ENCODE measurements at regions not wholly inside any gene's neighbourhood (a gene's known extent, or its start where the extent isn't known, plus 50 kb on each side); places are given as distances from the start of the nearest gene placed in this dataset.
"Not testable (repeated sequence)": the region's sequence is repeated elsewhere in the genome, so short reads cannot be mapped to it uniquely, and the experiment has no call there.

DNA sequence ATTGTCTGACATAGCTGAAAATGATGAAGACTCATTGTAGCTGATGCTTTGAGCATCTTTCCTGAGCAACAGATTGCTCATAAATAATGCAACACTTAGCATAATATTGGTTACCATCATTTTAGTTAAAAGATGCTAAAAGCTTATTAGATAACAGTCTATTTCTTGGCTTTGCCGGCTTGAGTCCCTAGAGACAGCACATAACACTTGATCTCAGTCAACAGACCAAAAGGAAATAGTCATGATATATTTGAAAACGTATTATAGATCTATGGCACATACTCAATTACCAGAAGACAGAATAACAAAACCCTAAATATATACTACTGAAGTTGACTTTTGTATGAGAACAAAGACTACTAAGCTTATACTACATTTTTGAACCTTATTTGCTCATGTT is 846.7 kb upstream of the EPHA5 start:
- no peak for DNase-seq

DNA sequence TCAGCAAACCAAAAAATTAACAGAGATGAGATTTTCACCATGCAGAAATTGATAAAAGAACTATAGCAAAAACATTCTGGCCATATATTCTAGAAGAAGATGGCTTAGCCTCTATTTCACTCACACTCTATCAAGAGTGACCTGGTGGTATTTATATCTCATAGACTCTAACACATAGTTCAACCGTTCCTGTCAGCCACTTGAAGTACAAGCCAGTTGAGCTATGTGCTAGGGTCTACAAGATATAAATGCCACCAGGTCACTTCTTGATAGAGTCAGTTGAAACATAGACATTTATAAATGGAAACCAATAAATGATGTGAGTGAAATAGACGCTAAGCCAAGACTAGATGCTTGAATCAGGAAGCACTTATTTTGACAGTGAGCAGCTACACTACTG is 836.7 kb upstream of the EPHA5 start:
- no peak for DNase-seq

DNA sequence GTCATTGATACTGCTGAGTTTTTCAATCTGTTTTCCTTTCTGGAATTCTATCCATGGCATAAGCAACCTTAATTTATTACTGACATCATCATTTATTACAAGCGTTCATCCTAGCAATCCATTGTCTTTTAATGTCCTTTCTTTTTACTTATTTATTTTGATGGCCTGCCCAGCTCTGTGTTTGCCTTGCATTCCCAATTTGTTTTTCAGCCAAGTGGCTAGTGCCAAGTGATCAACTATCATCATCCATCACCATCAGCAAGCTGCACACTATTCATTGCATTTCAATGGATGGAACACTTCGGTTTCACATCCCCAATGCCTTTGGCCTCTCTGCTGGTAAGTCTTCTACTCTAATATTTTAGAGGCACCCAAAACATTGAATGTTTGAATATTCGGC is 831.7 kb upstream of the EPHA5 start:
- no peak for DNase-seq

DNA sequence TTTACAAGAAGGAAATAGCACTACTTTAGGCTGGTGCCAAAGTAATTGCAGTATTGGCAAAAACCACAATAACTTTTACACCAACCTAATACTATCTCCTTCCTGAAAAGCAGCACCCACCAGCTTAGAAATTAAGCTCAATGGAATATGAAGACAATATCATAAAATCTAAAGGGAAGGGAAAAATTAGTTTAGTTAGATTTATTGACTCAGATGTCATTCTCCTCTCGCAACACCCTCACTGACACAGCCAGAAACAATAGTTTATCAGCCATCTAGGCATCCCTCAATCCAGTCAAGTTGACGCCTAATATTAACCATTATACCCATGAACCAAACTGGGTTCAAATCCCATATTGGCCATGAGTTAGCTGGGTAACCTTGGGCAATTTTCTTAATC is 820.4 kb upstream of the EPHA5 start:
- no peak for DNase-seq

DNA sequence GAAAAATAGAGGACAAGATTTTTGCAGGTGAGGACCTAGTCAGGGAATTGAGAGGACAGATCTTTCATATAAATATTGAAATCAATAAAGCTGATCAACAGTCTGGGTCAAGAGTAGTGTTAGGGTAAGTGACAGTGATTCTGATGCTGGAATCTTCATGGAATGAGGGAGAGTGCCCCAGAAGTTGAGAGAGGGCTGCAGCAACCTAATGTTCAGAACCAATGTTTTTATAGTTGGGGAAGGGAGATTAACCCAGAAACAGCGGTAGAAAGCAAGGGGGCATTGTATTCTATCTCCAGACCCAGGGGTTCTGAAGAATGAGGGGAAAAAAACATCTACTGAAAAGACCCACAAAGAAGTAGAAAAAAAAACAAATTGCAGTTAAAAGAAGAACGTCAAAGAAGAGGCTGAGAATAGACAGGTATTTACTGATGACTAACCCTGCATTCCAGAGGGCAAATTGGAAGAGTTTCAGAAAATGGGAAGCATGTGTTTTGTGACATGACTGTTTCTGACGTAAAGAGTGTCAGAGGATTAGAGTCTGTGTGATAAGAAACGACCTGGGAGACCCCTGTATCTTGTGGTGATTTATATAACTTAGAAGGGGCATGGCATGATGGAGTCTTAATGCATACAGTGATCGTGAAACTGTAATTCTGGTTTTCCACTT is 819.6 kb upstream of the EPHA5 start:
- DNase-seq: no peak

DNA sequence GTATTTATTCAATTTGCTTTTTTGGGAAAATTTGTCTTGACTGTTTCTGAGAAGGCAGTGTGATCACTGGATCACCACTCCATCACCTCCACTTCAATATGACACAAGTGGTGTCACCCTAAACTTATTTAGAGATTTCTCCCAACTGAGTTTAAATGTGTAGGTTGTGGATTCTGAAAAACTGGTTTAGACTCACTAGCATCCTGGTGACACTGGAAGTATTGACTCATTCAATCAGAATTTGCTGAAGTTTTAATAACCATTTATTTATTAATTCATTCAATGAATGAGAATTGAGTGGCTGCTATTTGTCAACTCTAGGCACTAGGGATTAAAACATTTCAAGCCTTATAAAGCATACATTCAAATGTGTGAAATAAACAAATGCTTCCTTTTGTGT is 819.1 kb upstream of the EPHA5 start:
- no peak for DNase-seq

DNA sequence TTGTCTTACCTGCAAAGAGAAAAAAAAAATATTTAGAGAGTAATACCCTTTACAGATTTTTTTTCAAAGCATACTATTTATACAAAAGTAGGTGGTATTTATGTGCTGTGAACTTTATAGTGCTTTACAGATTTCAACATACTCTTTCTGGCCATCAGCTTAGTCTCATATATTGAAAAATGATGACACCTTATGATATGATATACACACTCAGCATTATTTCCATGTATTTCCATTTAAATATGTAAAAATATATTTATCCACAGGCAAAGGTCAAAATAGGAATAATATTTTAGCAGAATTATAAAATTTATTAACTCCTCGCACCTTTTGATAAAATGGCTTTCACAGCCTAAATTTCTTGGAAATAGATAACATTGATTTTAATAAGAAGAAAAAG is 815.8 kb upstream of the EPHA5 start:
- DNase-seq: no peak

DNA sequence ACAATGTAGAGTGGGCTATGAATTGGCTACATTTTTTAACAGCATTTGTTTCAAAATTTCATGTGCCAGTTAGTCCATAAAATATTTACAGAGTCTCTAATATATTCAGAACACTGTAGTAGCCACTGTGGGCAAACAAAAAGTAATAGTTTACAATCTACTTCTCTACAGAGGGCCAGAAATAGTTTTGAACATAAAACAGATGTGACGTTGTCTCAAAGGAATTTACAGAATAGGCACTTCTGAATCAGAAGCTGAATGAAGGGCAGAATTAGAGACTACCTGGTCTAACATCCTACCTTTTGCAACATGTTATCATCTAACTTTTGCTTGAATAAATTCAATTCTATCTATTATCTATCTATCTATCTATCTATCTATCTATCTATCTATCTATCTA is 811.9 kb upstream of the EPHA5 start:
- DNase-seq: no peak

DNA sequence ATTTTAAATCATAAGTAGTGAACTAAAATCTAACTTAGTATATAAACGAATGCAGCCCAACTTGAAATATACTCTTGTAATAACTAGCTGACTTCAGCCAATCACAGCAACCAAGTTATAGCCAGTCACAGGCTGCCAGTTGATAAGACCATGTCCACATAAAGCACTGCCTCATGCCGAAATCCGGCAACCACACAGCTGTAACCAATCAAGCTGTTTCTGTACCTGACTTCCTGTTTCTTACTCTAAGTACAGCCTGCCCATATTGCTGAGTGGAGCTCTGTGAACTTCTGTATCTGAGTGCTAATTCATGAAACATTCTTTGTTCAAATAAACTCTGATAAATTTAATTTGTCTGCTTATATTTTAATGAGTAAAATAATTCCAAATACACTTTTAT is 805.3 kb upstream of the EPHA5 start:
- no peak for DNase-seq

DNA sequence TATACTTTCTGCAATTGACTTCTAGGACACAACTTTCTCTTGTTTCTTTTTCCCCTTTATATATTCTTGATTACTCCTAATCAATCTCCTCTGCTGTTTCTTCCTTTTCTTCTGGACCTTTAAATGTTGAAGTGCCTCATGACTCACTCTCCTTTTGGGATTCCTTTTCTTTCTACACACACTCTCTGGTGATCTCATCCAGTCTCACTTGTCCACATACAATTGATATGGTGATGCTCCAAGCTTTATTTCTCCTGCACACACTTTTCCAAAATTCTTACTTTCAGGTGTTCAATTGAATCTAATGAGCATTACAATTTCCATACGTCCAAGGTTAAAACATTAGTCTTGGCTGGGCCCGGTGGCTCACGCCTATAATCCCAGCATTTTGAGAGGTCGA is 794.8 kb upstream of the EPHA5 start:
- no peak for DNase-seq

DNA sequence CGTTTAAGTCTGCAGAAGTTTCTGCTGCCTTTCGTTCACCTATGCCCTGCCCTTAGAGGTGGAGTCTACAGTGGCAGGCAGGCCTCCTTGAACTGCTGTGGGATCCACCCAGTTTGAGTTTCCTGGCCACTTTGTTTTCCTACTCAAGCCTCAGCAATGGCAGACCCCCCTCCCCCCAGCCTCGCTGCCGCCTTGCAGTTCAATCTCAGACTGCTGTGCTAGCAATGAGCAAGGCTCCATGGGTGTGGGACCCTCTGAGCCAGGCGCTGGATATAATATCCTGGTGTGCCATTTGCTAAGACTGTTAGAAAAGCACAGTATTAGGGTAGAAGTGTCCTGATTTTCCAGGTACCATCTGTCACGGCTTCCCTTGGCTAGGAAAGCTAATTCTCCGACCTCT is 792.6 kb upstream of the EPHA5 start:
- DNase-seq: not testable (repeated sequence)

DNA sequence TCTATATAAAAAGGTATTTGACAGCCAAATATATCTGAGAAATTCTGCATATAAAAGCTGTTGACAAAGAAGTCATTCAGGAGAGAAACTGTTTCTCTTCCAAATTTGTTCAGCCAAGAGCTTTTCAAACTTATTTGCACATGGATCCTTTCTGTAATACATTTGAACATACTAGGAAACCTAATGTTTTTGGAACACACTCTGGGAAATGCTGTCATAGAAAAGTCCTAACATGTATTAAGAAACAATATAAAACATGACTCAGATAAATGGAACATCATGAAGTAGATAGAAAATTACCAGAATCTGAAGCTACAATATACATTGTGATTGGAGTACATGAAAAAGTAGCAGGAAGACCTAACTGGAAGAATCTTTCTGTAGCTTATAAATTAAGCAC is 781.5 kb upstream of the EPHA5 start:
- DNase-seq: no peak

DNA sequence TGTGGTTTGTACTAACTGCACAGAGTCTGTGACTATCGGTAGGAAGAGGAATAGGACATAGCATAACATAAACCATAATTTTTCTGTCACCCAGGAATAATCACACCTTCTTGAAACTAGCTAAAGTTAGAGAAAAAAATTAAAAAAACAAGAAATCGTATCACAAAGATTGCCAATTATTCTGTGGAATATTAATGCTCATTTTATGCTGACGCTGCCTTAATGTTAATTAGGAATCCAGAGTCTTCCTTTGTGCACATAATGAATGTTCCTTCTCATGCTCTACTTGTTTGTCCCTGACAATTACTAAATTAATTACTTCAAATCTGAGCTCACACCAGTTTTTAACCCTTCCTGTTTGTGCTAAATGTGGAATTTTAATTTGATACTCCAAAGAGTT is 772.7 kb upstream of the EPHA5 start:
- no peak for DNase-seq

DNA sequence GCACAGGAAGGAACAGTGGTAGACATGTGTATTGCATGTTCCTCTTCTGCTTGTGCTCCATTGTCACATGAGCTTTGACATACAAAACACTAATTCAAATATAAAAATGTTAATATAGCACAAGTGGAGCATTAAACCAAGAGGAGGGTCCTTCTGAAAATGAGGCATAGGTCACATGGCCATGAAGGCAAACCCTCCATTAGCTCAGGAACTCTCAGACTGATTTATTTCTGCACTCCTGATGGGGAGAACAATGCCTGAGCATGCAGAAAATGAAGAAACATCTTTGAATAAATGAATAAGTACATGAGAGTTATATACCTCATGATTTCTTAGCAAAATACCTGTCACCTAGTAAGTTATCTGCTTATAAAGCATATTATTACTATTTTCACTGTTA is 769.2 kb upstream of the EPHA5 start:
- DNase-seq: no peak

DNA sequence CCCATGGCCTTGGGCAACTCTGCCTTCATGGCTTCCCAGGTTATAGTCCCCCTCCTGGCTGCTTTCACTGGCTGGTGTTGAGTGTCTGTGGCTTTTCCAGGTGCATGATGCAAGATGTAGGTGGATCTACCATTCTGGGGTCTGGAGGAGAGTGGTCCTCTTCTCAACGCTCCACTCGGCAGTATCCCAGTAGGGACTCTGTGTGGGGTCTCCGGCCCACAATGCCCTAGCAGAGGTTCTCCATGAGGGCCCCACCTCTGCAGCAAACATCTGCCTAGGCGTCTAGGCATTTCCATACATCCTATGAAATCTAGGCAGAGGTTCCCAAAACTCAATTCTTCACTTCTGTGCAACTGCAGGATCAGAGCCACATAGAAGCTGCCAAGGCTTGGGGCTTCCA is 763.4 kb upstream of the EPHA5 start:
- DNase-seq: no peak

DNA sequence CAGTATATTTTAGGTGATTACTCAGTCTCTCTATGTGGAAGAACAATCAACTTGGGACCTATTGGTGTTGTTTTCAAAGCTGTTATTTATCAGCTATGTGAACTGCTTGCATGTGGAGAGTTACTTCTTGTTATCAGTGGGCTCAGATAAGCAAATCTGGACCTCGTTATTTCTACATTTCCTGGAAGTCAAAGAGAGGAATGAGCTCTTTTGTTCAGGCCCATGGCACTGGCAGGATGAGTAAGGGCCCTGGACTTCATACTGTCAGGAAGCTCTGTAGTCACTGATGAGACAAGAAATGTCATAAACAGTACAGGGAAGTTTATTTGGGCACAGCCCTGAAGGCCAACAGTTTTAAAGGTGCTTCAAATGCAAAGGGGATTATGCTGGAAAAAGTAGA is 760.6 kb upstream of the EPHA5 start:
- DNase-seq: no peak

DNA sequence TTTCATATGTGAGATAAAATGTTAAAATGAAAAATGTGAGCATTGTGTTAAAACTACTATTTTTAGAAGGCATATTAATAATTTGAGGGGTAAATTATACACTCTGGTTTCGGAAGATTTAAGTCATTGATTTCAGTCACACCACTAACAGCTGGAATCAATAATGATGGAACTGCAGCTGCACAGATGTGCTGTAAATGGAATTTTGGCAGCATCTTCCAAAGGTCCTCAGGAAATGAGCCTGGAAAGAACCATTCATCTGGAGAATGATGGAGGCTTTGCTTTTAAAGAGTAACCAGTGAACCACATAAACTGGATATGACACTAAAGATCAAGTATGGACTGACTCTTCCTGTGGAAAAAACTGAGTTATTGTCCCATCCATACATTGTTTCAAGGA is 759.0 kb upstream of the EPHA5 start:
- no peak for DNase-seq

DNA sequence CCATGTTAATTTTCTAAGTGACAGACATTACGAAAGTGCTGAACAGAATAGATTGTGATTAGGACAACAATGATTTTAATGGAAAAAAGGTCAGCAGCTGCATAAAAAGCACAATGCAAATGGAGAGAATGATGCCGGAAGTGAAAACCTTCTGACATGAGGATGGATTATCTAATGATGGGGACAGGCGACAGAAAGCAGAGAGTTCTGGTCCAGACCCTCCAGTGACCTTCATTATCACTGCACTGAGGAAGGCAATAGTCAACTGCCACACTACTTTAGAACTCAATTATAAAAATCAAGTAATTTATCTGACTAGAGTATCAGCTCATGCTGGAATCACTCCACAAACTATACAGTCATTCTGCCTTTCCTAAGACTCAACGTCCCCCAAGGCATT is 746.1 kb upstream of the EPHA5 start:
- no peak for DNase-seq

DNA sequence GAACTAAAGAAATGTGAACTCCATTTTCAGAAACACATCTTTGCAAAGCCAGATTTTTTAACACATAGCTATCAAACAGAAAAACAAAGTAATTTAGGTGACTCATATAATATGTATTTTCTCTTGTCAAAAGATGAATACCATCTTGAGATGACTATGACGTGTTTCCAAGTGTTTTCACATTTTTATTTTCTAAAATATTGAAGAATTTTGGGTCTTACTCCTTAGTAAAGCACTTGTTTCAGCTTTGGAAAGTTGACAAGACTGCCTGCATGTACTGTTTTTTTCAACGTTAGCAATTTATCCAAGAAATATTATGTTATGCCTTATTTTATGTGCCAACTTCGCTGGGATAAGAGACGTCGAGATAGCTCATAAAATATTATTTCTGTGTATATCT is 733.9 kb upstream of the EPHA5 start:
- DNase-seq: no peak

DNA sequence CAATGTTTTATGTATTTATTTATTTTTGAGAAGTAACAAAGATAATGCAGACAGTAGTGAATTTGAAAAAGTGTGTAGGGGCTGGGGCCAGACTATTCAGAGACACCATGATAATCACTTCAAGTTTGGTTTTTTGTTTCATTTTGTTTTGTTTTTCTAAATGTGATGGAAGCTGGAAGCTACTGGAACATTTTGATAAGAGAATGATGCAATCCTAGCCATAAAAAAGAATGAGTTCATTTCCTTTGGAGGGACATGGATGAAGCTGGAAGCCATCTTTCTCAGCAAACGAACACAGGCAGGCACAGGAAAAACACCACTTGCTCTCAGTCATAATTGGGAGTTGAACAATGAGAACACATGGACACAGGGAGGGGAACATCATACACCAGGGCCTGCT is 706.6 kb upstream of the EPHA5 start:
- no peak for DNase-seq

DNA sequence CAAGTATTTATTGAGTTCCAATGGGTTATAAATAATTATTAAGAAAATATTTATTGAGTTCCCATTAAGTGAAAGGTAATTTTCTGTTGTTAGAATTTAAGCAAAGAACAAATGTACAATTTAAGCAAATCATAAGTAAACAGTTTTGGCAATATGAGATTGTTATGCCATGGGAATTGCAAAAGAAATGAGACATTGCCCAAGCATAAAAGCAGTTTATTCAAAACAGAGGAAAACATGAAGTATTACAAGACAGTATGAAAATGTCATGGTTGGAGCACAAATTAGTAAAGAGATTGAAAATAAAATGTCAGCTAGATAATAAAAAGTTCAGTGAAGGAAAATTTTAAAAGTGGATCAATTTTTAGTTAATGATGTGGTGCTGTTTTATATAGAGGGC is 706.1 kb upstream of the EPHA5 start:
- DNase-seq: no peak

DNA sequence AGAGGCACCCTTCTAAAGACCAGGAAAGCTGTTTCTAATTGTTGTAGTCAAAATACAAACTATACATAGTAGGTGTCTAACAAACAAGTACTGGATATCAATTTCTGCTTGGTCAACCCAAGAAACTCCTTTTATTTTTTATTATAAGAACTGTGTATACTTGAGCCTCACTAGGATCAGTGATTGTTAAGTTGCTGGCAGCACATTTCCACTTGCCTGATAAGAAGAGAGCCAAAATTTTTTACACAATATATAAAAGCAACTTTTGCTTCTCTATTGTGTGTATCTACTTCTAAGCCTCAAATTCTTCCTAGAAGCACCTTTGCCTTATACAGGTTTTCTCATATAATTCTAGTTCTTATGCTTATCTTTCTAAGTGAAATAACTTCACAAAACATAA is 703.0 kb upstream of the EPHA5 start:
- no peak for DNase-seq

DNA sequence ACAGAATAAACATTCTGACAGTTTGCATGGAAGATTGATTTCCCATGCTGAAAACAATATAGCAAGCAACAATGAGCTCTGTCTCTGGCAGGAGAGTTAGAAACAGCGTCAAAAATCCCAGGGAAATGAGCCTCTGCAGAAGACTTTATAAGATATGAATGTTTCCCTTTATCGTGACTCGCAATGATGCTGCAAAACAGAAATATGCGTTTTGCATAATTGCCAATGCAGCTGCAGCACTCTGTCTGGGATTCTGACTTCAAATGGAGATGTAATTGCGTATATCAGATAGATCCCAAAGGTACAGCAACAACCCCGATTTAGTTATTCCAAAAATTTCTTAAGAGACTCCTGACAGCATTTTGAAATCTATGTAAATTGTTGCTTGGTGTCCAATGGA is 702.4 kb upstream of the EPHA5 start:
- no peak for DNase-seq

DNA sequence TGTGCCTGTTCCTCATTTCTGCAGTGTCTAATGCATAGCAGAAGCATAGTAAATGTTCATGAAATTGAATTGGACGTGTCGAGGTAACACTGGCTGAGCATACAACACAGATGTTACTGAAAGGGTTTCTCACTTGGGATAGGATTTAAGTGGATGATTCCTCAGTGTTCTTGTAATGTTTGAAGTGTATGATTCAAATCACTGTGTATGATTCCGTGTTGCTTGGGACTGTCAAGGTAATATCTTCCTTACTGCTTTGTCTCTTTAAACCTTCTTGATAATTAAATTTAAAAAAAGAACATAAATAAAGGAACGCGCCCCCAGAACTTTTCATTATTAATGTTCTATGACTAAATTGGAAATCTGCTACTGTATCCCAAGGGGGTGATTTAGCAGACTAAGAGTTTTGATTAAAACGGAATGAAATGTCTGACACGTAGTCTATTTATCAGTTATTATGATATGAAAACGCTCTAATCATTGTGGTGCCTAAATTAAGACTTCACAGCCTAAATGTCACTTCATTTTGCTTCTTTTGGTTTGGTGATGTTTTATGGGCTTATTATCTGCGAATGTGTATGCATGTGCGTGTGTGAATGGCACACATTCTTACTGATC is 696.9 kb upstream of the EPHA5 start:
- no peak for DNase-seq

DNA sequence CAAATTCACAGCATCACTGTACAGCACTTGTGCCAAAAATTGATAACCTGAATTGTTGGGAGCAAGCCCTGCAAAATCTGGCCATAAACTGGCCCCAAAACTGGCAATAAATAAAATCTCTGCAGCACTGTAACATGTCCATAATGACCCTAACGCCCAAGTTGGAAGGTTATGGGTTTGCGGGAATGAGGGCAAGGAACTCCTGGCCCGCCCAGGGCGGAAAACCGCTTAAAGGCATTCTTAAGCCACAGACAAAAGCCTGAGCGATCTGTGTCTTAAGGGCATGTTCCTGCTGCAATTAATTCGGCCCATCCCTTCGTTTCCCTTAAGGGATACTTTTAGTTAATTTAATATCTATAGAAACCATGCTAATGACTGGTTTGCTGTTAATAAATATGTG is 690.1 kb upstream of the EPHA5 start:
- not testable (repeated sequence) for DNase-seq

DNA sequence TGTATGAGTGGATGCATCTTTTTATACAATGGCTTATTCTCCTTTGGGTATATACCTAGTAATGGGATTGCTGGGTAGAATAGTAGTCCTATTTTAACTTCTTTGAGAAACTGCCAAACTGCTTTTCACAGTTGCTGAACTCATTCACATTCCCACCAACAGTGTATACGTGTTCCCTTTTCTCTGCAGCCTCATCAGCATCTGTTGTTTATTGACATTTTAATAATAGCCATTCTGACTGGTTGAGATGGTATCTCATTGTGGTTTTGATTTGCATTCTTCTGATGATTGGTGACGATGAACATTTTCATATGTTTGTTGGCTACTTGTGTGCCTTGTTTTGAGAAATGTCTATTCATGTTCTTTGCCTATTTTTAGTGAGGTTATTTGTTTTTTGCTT is 687.0 kb upstream of the EPHA5 start:
- no peak for DNase-seq
